Upper lobe of right lung (tissue), 1 donor: ENCODE measurements at regions not wholly inside any gene's neighbourhood (a gene's known extent, or its start where the extent isn't known, plus 50 kb on each side); places are given as distances from the start of the nearest gene placed in this dataset.

Experiments used
- ATAC-seq: fragments of 200-7000 bp; cut with Tn5 transposase; one replicate; pipeline ENCODE4 v1.9.1; 2020; ENCODE audit warnings: mild to moderate bottlenecking, moderate library complexity
- DNase-seq: peaks from one replicate; pipeline ENCODE4 v3.0.0-alpha.2; 2020
- H3K27ac ChIP-seq: fragments of 200-600 bp; one replicate; pipeline ENCODE4 v1.8.0; 2022
- H3K27me3 ChIP-seq: fragments of 200-600 bp; one replicate; pipeline ENCODE4 v1.8.0; 2022; ENCODE audit warnings: mild to moderate bottlenecking
- H3K36me3 ChIP-seq: fragments of 200-600 bp; one replicate; pipeline ENCODE4 v1.8.0; 2022
- H3K4me1 ChIP-seq: fragments of 200-600 bp; one replicate; pipeline ENCODE4 v1.8.0; 2022
- H3K4me3 ChIP-seq: fragments of 200-600 bp; one replicate; pipeline ENCODE4 v1.8.0; 2022; ENCODE audit warnings: mild to moderate bottlenecking
- H3K9me3 ChIP-seq: fragments of 200-600 bp; one replicate; pipeline ENCODE4 v1.8.0; 2022
- intact Hi-C: fragments of 100-400 bp; cut with DNase I; formaldehyde crosslinking; loops from one replicate; pipeline ENCODE4 v1.11.0; 2022
- TF ChIP-seq, protein P1 (sequence below): fragments of 200-600 bp; IDR thresholded peaks from one replicate; pipeline ENCODE4 v1.8.0; 2022; ENCODE audit warnings: antibody characterized with exemption
- donor health status: DM: no; HTN: yes; CAD: no; lungs with severe emphysema.

DNA sequence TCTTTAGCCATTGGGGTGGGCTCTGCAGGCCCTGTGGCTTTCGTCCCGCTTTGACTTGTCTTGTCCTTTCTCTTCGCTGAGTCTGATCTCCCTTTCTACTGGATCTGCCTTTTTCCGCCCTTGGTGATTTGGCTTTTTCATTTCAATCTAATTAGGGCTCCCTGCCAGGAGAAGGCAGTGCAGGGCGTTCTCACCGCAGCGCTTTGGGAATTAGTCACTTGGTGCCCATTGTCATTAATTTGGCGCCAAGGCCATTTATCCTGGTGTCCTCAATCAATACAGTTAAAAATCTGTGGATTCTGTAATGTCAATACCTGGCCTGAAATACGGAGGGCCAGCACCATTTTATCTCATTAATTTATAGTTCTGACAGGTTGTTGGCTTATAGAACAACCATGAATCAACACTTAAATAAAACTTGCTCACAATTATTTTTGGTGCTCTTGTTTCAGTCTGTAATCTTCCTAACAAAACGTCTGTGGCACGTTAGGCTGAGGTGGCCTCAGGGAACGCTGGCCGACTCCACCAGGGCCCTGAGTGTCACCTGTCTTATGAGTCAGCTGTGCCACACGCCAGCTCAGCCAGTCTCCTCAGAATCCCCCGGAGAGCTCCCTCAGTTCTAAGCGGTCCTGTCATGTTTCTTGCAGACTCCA, 115.7 kb downstream of the BEGAIN start:
- Histone ChIP-seq H3K4me1 (no peaks in the 10 kb centered on the region), H3K27me3 (no peaks in the 10 kb centered on the region), H3K9me3 (no peaks in the 10 kb centered on the region), H3K27ac (no peak overlapping the region), H3K4me3 (no peak overlapping the region), H3K36me3 (no peaks in the 10 kb centered on the region)
- intact Hi-C loops = no loop called here
- TF ChIP-seq, protein P1, sequence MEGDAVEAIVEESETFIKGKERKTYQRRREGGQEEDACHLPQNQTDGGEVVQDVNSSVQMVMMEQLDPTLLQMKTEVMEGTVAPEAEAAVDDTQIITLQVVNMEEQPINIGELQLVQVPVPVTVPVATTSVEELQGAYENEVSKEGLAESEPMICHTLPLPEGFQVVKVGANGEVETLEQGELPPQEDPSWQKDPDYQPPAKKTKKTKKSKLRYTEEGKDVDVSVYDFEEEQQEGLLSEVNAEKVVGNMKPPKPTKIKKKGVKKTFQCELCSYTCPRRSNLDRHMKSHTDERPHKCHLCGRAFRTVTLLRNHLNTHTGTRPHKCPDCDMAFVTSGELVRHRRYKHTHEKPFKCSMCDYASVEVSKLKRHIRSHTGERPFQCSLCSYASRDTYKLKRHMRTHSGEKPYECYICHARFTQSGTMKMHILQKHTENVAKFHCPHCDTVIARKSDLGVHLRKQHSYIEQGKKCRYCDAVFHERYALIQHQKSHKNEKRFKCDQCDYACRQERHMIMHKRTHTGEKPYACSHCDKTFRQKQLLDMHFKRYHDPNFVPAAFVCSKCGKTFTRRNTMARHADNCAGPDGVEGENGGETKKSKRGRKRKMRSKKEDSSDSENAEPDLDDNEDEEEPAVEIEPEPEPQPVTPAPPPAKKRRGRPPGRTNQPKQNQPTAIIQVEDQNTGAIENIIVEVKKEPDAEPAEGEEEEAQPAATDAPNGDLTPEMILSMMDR = no peak
- DNase-seq (no peak), ATAC-seq (no peak)

DNA sequence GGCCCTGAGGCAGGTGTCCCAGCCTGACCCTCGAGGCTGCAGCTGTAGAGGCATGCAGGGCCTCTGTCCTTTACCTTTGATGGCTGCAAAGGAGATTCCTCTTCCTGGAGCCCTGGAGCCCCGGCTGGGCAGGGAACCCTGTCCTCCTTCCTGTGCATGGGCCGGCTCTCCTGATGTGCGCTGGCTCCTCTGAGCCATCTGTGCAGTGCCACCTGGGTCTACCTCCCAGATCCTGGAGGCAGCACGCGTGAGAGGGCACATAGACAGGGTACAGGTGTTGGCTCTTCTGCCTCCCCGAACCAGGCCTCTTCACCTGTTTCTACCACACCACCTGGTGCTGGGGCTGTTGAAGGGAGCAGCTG, 115.1 kb downstream of the BEGAIN start:
- H3K27me3 ChIP-seq = no peaks in the 10 kb centered on the region
- DNase-seq = no peak
- TF ChIP-seq, protein P1 = no peak
- H3K9me3 ChIP-seq = no peaks in the 10 kb centered on the region
- no peak overlapping the region for H3K27ac ChIP-seq
- intact Hi-C loops = no loop called here
- no peaks in the 10 kb centered on the region for H3K4me1 ChIP-seq
- H3K4me3 ChIP-seq = no peak overlapping the region
- no peak for ATAC-seq
- H3K36me3 ChIP-seq = no peaks in the 10 kb centered on the region

DNA sequence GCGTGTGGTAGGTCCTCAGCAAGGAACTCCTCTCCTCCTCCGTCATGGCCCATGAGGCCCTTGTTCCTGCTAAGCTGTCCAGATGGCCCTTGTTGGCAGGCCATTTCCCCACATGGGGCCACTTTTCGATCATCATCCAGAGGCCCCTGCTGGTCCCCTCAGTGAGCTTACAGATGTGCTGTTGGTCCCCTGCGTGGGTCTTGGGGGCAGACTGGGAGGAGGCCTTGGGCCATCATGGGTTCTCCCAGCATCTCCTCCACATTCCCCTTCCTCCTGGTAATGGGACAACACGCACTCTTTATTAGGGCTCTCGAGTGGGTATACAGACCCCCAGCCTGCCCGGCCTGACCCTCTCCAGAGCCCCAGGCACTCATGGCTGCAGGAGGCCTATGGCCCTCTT, 114.7 kb downstream of the BEGAIN start:
- TF ChIP-seq, protein P1 = no peak
- Histone ChIP-seq H3K9me3 (no peaks in the 10 kb centered on the region), H3K4me1 (no peaks in the 10 kb centered on the region), H3K4me3 (no peak overlapping the region), H3K27ac (no peak overlapping the region), H3K27me3 (no peaks in the 10 kb centered on the region), H3K36me3 (no peaks in the 10 kb centered on the region)
- no peak for ATAC-seq
- intact Hi-C loops = no loop called here
- DNase-seq = no peak

DNA sequence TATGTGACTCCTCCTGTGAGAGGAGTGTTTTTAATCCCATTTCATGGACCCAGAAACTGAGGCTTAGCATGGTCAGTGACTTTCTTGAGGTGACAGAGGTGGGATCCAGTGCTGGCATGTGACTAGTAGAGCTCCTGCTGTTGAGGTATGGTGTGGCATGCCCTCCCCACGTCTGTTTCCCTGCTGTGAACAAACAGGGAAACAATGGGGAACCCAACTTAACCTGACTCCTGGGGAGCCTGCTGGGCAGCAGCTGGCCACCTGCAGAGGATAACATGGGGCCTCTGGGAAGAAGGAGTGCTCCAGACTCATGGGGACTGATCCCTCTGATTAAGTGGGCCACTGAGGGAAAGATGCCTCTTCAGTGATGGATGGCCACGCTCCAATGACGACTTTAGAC, 114.0 kb downstream of the BEGAIN start:
- no peaks in the 10 kb centered on the region for H3K9me3 ChIP-seq
- H3K36me3 ChIP-seq = no peaks in the 10 kb centered on the region
- intact Hi-C loops = no loop called here
- no peak overlapping the region for H3K27ac ChIP-seq
- ATAC-seq (no peak), DNase-seq (no peak)
- no peaks in the 10 kb centered on the region for H3K4me1 ChIP-seq
- no peaks in the 10 kb centered on the region for H3K27me3 ChIP-seq
- H3K4me3 ChIP-seq = no peak overlapping the region
- TF ChIP-seq, protein P1 = no peak

DNA sequence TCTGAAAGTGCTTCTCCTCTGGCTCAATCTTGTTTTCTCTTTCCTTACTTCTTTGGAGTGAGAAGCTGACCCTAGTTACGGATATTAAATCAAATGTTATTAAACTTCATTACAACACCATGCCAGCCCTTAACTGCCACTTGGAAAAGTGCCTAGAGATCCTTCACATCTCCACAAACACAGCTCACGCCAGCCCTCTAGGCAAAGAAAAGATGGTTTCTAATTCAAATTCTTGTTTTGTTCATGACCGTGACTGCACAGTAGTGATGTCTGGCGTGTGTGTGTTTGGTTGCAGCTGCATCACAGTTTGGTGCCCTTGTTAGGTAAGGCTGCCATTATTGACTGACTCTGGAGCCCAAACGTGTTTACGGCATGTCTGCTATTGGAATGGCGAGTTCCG, 113.0 kb downstream of the BEGAIN start:
- H3K9me3 ChIP-seq = no peaks in the 10 kb centered on the region
- H3K4me3 ChIP-seq = no peak overlapping the region
- H3K27me3 ChIP-seq = no peaks in the 10 kb centered on the region
- H3K4me1 ChIP-seq = no peaks in the 10 kb centered on the region
- ATAC-seq (no peak), DNase-seq (no peak)
- H3K27ac ChIP-seq = no peak overlapping the region
- no peaks in the 10 kb centered on the region for H3K36me3 ChIP-seq
- intact Hi-C loops = no loop called here
- TF ChIP-seq, protein P1 = no peak

DNA sequence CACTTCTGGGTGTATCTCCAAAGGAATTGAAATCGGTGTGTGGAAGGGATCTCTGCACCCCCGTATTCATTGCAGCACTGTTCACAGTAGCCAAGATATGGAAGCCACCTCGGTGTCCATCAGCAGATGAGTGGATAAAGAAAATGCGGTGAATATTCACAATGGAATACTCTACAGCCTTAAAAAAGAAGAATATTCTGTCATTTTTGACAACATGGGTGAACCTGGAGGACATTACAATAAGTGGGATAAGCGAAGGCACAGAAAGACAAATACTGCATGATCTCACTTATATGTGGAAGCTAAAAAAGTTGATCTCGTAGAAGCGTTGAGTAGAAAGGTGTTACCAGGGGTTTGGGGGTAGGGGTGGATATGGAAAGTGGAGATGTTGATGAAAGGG, 111.9 kb downstream of the BEGAIN start:
- DNase-seq (no peak), ATAC-seq (no peak)
- H3K27me3 ChIP-seq = no peaks in the 10 kb centered on the region
- intact Hi-C loops = no loop called here
- H3K36me3 ChIP-seq = no peaks in the 10 kb centered on the region
- TF ChIP-seq, protein P1 = no peak
- H3K4me3 ChIP-seq = no peak overlapping the region
- H3K4me1 ChIP-seq = no peaks in the 10 kb centered on the region
- no peak overlapping the region for H3K27ac ChIP-seq
- no peaks in the 10 kb centered on the region for H3K9me3 ChIP-seq
